ENCODE measurements at regions not wholly inside any gene's neighbourhood (a gene's known extent, or its start where the extent isn't known, plus 50 kb on each side); places are given as distances from the start of the nearest gene placed in this dataset.

- intact Hi-C loops (cut with micrococcal nuclease), result no loop called here
- Mint-ChIP-seq H3K27ac (no peak overlapping the region), H3K4me3 (no peak overlapping the region), H3K9me3 (no peaks in the 10 kb centered on the region), H3K4me1 (ENCODE audit: low read depth) (no peaks in the 10 kb centered on the region), H3K27me3 (peaks cover 15% of the 10 kb centered on the region), H3K36me3 (no peaks in the 10 kb centered on the region)
- POLR2A ChIA-PET, result no interaction called here
- DNase-seq, result no peak
- CTCF ChIA-PET, result no interaction called here
These were observed 120.2 kb downstream of the EMP1 start for GRCh38 chr12:13316587-13317246.

- ChIA-PET CTCF (interaction anchor here (0.7 to 1.1 kb wide), 2 partner anchors 36 to 59 kb away, joined by 4 read pairs; no protein-coding TSS in a partner anchor), POLR2A (no interaction called here)
- H3K36me3 Mint-ChIP-seq, result no peaks in the 10 kb centered on the region
- peaks cover 12% of the 10 kb centered on the region for H3K27me3 Mint-ChIP-seq
- H3K9me3 Mint-ChIP-seq, result no peaks in the 10 kb centered on the region
- H3K27ac Mint-ChIP-seq, result no peak overlapping the region
- DNase-seq, result no peak
- H3K4me1 Mint-ChIP-seq (ENCODE audit: low read depth), result no peaks in the 10 kb centered on the region
- intact Hi-C loops (cut with micrococcal nuclease), result no loop called here
- H3K4me3 Mint-ChIP-seq, result no peak overlapping the region
These were observed 117.4 kb downstream of the EMP1 start for GRCh38 chr12:13313886-13314285.

GRCh38 chr12:13311551-13311950, 115.0 kb downstream of the EMP1 start:
- Mint-ChIP-seq H3K4me3 (no peak overlapping the region), H3K27me3 (peaks cover 14% of the 10 kb centered on the region), H3K4me1 (ENCODE audit: low read depth) (no peaks in the 10 kb centered on the region), H3K9me3 (no peaks in the 10 kb centered on the region), H3K36me3 (no peaks in the 10 kb centered on the region), H3K27ac (no peak overlapping the region)
- no peak for DNase-seq
- POLR2A ChIA-PET, result no interaction called here
- CTCF ChIA-PET, result interaction anchor here (1.4 kb wide), 1 partner anchor 51 kb away, joined by 5 read pairs; no protein-coding TSS in a partner anchor
- intact Hi-C loops (cut with micrococcal nuclease), result no loop called here

- no peaks in the 10 kb centered on the region for H3K36me3 Mint-ChIP-seq
- no peak overlapping the region for H3K4me3 Mint-ChIP-seq
- CTCF ChIA-PET, result interaction anchor here (0.5 to 1.1 kb wide), 3 partner anchors 52 to 55 kb away, joined by 3 read pairs; no protein-coding TSS in a partner anchor
- H3K27ac Mint-ChIP-seq, result no peak overlapping the region
- no peak for DNase-seq
- H3K9me3 Mint-ChIP-seq, result no peaks in the 10 kb centered on the region
- POLR2A ChIA-PET, result no interaction called here
- peaks cover 12% of the 10 kb centered on the region for H3K27me3 Mint-ChIP-seq
- intact Hi-C loops (cut with micrococcal nuclease), result no loop called here
- no peaks in the 10 kb centered on the region for H3K4me1 Mint-ChIP-seq (ENCODE audit: low read depth)
These were observed 110.8 kb downstream of the EMP1 start for GRCh38 chr12:13307143-13307816.

- Mint-ChIP-seq H3K4me3 (no peak overlapping the region), H3K27me3 (peaks cover 12% of the 10 kb centered on the region), H3K36me3 (no peaks in the 10 kb centered on the region), H3K4me1 (ENCODE audit: low read depth) (no peaks in the 10 kb centered on the region), H3K9me3 (no peaks in the 10 kb centered on the region), H3K27ac (no peak overlapping the region)
- intact Hi-C loops (cut with micrococcal nuclease), result no loop called here
- CTCF ChIA-PET, result no interaction called here
- DNase-seq, result no peak
- POLR2A ChIA-PET, result no interaction called here
These were observed 108.4 kb downstream of the EMP1 start for GRCh38 chr12:13304924-13305323.

- intact Hi-C loops (cut with micrococcal nuclease), result no loop called here
- CTCF ChIA-PET, result no interaction called here
- H3K36me3 Mint-ChIP-seq, result no peaks in the 10 kb centered on the region
These were observed 102.9 kb downstream of the EMP1 start for GRCh38 chr12:13299457-13299856.

GRCh38 chr12:13293096-13293495, 96.6 kb downstream of the EMP1 start:
- Mint-ChIP-seq H3K9me3 (no peaks in the 10 kb centered on the region), H3K27me3 (peaks cover 2% of the 10 kb centered on the region), H3K27ac (no peak overlapping the region), H3K4me1 (ENCODE audit: low read depth) (no peaks in the 10 kb centered on the region), H3K36me3 (no peaks in the 10 kb centered on the region), H3K4me3 (no peak overlapping the region)
- DNase-seq, result no peak
- ChIA-PET POLR2A (no interaction called here), CTCF (no interaction called here)
- intact Hi-C loops (cut with micrococcal nuclease), result no loop called here

More at GRCh38 chr12:13299457-13299856, 102.9 kb downstream of the EMP1 start:
- H3K4me1 Mint-ChIP-seq (ENCODE audit: low read depth), result no peaks in the 10 kb centered on the region
- no peak overlapping the region for H3K27ac Mint-ChIP-seq
- POLR2A ChIA-PET, result no interaction called here
- no peak for DNase-seq
- H3K4me3 Mint-ChIP-seq, result no peak overlapping the region
- H3K9me3 Mint-ChIP-seq, result no peaks in the 10 kb centered on the region
- peaks cover 12% of the 10 kb centered on the region for H3K27me3 Mint-ChIP-seq

GRCh38 chr12:13289653-13290289, 93.2 kb downstream of the EMP1 start:
- POLR2A ChIA-PET, result no interaction called here
- Mint-ChIP-seq H3K9me3 (no peaks in the 10 kb centered on the region), H3K27me3 (peaks cover 8% of the 10 kb centered on the region), H3K36me3 (no peaks in the 10 kb centered on the region), H3K4me3 (no peak overlapping the region), H3K27ac (no peak overlapping the region), H3K4me1 (ENCODE audit: low read depth) (no peaks in the 10 kb centered on the region)
- no peak for DNase-seq
- CTCF ChIA-PET, result interaction anchor here (3.2 kb wide), 1 partner anchor 12 kb away, joined by 13 read pairs; no protein-coding TSS in a partner anchor
- intact Hi-C loops (cut with micrococcal nuclease), result no loop called here

GRCh38 chr12:13288937-13289652, 92.6 kb downstream of the EMP1 start:
- no peak overlapping the region for H3K27ac Mint-ChIP-seq
- H3K27me3 Mint-ChIP-seq, result peaks cover 8% of the 10 kb centered on the region
- ChIA-PET CTCF (interaction anchor here (0.7 to 3.2 kb wide), 2 partner anchors 11 to 33 kb away, joined by 3 to 13 read pairs; no protein-coding TSS in a partner anchor), POLR2A (no interaction called here)
- intact Hi-C loops (cut with micrococcal nuclease), result no loop called here
- H3K4me1 Mint-ChIP-seq (ENCODE audit: low read depth), result no peaks in the 10 kb centered on the region
- DNase-seq, result no peak
- no peaks in the 10 kb centered on the region for H3K36me3 Mint-ChIP-seq
- no peak overlapping the region for H3K4me3 Mint-ChIP-seq
- H3K9me3 Mint-ChIP-seq, result no peaks in the 10 kb centered on the region

GRCh38 chr12:13288501-13288900, 92.0 kb downstream of the EMP1 start:
- no peak for DNase-seq
- ChIA-PET CTCF (interaction anchor here (0.7 to 3.2 kb wide), 2 partner anchors 11 to 33 kb away, joined by 3 to 13 read pairs; no protein-coding TSS in a partner anchor), POLR2A (no interaction called here)
- H3K27me3 Mint-ChIP-seq, result peaks cover 8% of the 10 kb centered on the region
- H3K4me1 Mint-ChIP-seq (ENCODE audit: low read depth), result no peaks in the 10 kb centered on the region
- H3K36me3 Mint-ChIP-seq, result no peaks in the 10 kb centered on the region
- H3K9me3 Mint-ChIP-seq, result no peaks in the 10 kb centered on the region
- intact Hi-C loops (cut with micrococcal nuclease), result no loop called here
- no peak overlapping the region for H3K27ac Mint-ChIP-seq
- no peak overlapping the region for H3K4me3 Mint-ChIP-seq

- Mint-ChIP-seq H3K27ac (no peak overlapping the region), H3K4me1 (ENCODE audit: low read depth) (no peaks in the 10 kb centered on the region), H3K9me3 (no peaks in the 10 kb centered on the region), H3K27me3 (peaks cover 13% of the 10 kb centered on the region), H3K36me3 (no peaks in the 10 kb centered on the region), H3K4me3 (no peak overlapping the region)
- POLR2A ChIA-PET, result no interaction called here
- intact Hi-C loops (cut with micrococcal nuclease), result no loop called here
- DNase-seq, result no peak
- CTCF ChIA-PET, result interaction anchor here (2.4 kb wide), 1 partner anchor 28 kb away, joined by 12 read pairs; no protein-coding TSS in a partner anchor
These were observed 87.3 kb downstream of the EMP1 start for GRCh38 chr12:13283867-13284266.

GRCh38 chr12:13282861-13283260, 86.3 kb downstream of the EMP1 start:
- intact Hi-C loops (cut with micrococcal nuclease), result no loop called here
- no peak for DNase-seq
- peaks cover 16% of the 10 kb centered on the region for H3K27me3 Mint-ChIP-seq
- no peak overlapping the region for H3K4me3 Mint-ChIP-seq
- peaks cover 2% of the 10 kb centered on the region for H3K4me1 Mint-ChIP-seq (ENCODE audit: low read depth)
- POLR2A ChIA-PET, result no interaction called here
- H3K36me3 Mint-ChIP-seq, result no peaks in the 10 kb centered on the region
- H3K27ac Mint-ChIP-seq, result no peak overlapping the region
- CTCF ChIA-PET, result interaction anchor here (1.0 to 2.4 kb wide), 2 partner anchors 27 to 378 kb away, joined by 3 to 12 read pairs; no protein-coding TSS in a partner anchor
- H3K9me3 Mint-ChIP-seq, result no peaks in the 10 kb centered on the region

Measured in activated CD4-positive, alpha-beta memory T cell treated with anti-CD3 and anti-CD28 coated beads for 36 hours (primary cell).